ENCODE measurements at regions not wholly inside any gene's neighbourhood (a gene's known extent, or its start where the extent isn't known, plus 50 kb on each side); places are given as distances from the start of the nearest gene placed in this dataset.

GRCh38 chr21:23607782-23608431 is 1999.4 kb downstream of the MRPL39 start:
- TF ChIP-seq CTCF (IDR thresholded peaks at IDR 0.05; ENCODE audit: control extremely low read depth in 1 of 3, insufficient read depth in 1 of 3, low read depth in 1 of 3, low read length in 3 of 3) (no peak), POLR2A (IDR thresholded peaks at IDR 0.05; ENCODE audit: control extremely low read depth in 1 of 2, low read depth in 2 of 2, low read length in 2 of 2) (no peak), POLR2AphosphoS5 (IDR thresholded peaks at IDR 0.05; ENCODE audit: low read depth, low read length) (no peak), JUN (IDR thresholded peaks at IDR 0.05; ENCODE audit: low read depth, low read length) (no peak), GTF2F1 (IDR thresholded peaks at IDR 0.05; ENCODE audit: borderline replicate concordance, low read depth, low read length) (no peak), RBBP5 (IDR thresholded peaks at IDR 0.05; ENCODE audit: borderline replicate concordance, low read depth, low read length) (no peak), MAX (IDR thresholded peaks at IDR 0.05) (no peak), RAD21 (IDR thresholded peaks at IDR 0.05 in 1 of 2, conservative IDR thresholded peaks at IDR 0.05 in 1 of 2; ENCODE audit: low read depth in 2 of 2, low read length in 2 of 2) (no peak), ASH2L (IDR thresholded peaks at IDR 0.05; ENCODE audit: low read length) (no peak), EZH2 (IDR thresholded peaks at IDR 0.05; ENCODE audit: low read depth, low read length, severe bottlenecking) (no peak), CEBPB (IDR thresholded peaks at IDR 0.05; ENCODE audit: low read depth, low read length) (no peak)
